Esophagus muscularis mucosa (tissue), 4 donors: ENCODE measurements at regions not wholly inside any gene's neighbourhood (a gene's known extent, or its start where the extent isn't known, plus 50 kb on each side); places are given as distances from the start of the nearest gene placed in this dataset.

ENCODE experiments used
- EP300 ChIP-seq: sonication (generic); formaldehyde crosslinking; IDR thresholded peaks from one replicate; pipeline ENCODE4 v1.6.1; 2017; ENCODE audit warnings: antibody characterized with exemption
- POLR2A ChIP-seq: fragments of 450-650 bp; IDR thresholded peaks from one replicate; pipeline ENCODE4 v1.6.1; 2017; ENCODE audit warnings: antibody characterized with exemption, moderate library complexity, mild to moderate bottlenecking, low read depth
- POLR2AphosphoS5 ChIP-seq, 2 donors: sonication (generic); formaldehyde crosslinking; IDR thresholded peaks; one replicate each; pipeline ENCODE4 v1.6.1; 2017; ENCODE audit warnings: antibody characterized with exemption in 2 of 2
- TF ChIP-seq, protein P1 (sequence below), 3 experiments: fragments of 200-600 bp in 2 of 3; fragments of 450-650 bp in 1 of 3; sonication (generic) in 2 of 3; IDR thresholded peaks; one replicate each; pipeline ENCODE4 v1.5.1; 2017 to 2019; ENCODE audit warnings: antibody characterized with exemption in 3 of 3, mild to moderate bottlenecking in 2 of 3, moderate library complexity in 1 of 3

DNA sequence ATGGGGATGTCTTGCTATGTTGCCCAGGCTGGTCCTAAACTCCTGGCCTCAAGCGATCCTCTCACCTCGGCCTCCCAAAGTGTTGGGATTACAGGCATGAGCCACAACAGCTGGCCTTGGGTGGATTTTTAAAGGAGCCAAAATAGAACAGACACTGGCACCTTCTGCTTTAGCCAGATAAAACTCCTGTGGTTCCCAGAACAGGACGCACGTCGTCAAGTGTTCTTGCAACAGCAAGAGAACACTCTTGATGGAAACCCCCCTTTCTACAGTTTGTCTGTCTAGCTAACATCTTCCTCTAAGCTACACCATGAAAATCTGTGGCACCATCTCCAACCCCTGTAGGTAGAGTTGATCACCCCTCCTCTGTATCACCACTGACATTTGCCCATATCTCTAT is 122.6 kb downstream of the NPIPB5 start:
- TF ChIP-seq, protein P1, sequence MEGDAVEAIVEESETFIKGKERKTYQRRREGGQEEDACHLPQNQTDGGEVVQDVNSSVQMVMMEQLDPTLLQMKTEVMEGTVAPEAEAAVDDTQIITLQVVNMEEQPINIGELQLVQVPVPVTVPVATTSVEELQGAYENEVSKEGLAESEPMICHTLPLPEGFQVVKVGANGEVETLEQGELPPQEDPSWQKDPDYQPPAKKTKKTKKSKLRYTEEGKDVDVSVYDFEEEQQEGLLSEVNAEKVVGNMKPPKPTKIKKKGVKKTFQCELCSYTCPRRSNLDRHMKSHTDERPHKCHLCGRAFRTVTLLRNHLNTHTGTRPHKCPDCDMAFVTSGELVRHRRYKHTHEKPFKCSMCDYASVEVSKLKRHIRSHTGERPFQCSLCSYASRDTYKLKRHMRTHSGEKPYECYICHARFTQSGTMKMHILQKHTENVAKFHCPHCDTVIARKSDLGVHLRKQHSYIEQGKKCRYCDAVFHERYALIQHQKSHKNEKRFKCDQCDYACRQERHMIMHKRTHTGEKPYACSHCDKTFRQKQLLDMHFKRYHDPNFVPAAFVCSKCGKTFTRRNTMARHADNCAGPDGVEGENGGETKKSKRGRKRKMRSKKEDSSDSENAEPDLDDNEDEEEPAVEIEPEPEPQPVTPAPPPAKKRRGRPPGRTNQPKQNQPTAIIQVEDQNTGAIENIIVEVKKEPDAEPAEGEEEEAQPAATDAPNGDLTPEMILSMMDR (IDR thresholded peaks at IDR 0.05): no peak
- TF ChIP-seq POLR2A (no peak), POLR2AphosphoS5 (IDR thresholded peaks at IDR 0.05) (no peak), EP300 (no peak)
